ENCODE measurements at regions not wholly inside any gene's neighbourhood (a gene's known extent, or its start where the extent isn't known, plus 50 kb on each side); places are given as distances from the start of the nearest gene placed in this dataset.

GRCh38 chr6:148619891-148620290 lies 126.9 kb upstream of the UST start:
- TF ChIP-seq CTCF (IDR thresholded peaks at IDR 0.05) (no peak), POLR2A (IDR thresholded peaks at IDR 0.05) (no peak)
